A549 (cell line): ENCODE measurements at regions not wholly inside any gene's neighbourhood (a gene's known extent, or its start where the extent isn't known, plus 50 kb on each side); places are given as distances from the start of the nearest gene placed in this dataset.

Source experiments
- CEBPB ChIP-seq, 2 experiments: fragments of >200 bp in 1 of 2; sonication (Bioruptor Twin) in 1 of 2; formaldehyde crosslinking in 1 of 2; IDR thresholded peaks; 2 replicates each; pipeline ENCODE4 v1.6.1; 2012 to 2016
- CTCF ChIP-seq: fragments of >200 bp; sonication (Bioruptor Twin); formaldehyde crosslinking; IDR thresholded peaks from 3 replicates; pipeline ENCODE4 v1.5.1; 2016
- EP300 ChIP-seq, 2 experiments: fragments of >200 bp; sonication (Bioruptor Twin); formaldehyde crosslinking; IDR thresholded peaks; 2 replicates in 1 of 2; 3 replicates in 1 of 2; pipeline ENCODE4 v1.6.1; 2016 to 2017
- KDM1A ChIP-seq: fragments of 200-600 bp; sonication (generic); IDR thresholded peaks from 2 replicates; pipeline ENCODE4 v1.6.1; 2016; ENCODE audit warnings: low read depth, mild to moderate bottlenecking
- NR3C1 ChIP-seq: fragments of >200 bp; sonication (Bioruptor Twin); formaldehyde crosslinking; IDR thresholded peaks from 3 replicates; pipeline ENCODE4 v1.6.1; 2017
- POLR2A ChIP-seq: IDR thresholded peaks from 2 replicates; pipeline ENCODE4 v1.6.1; 2012; ENCODE audit warnings: mild to moderate bottlenecking, low read length
- RAD21 ChIP-seq, 2 experiments: fragments of >200 bp in 1 of 2; sonication (Bioruptor Twin) in 1 of 2; formaldehyde crosslinking in 1 of 2; IDR thresholded peaks in 1 of 2; conservative IDR thresholded peaks in 1 of 2; 2 replicates in 1 of 2; 3 replicates in 1 of 2; pipeline ENCODE4 v1.6.1; 2012 to 2018; ENCODE audit warnings: inconsistent platforms in 1 of 2
- RFX5 ChIP-seq: fragments of 450-650 bp; IDR thresholded peaks from 2 replicates; pipeline ENCODE4 v1.7.1; 2014; ENCODE audit warnings: antibody characterized with exemption, mild to moderate bottlenecking, moderate library complexity
- TP53 ChIP-seq: fragments of 250-450 bp; sonication (Bioruptor Pico); IDR thresholded peaks from 2 replicates; pipeline ENCODE4 v1.5.0; 2021; ENCODE audit warnings: mild to moderate bottlenecking, moderate library complexity
- ZFP36 ChIP-seq: fragments of 450-650 bp; IDR thresholded peaks from 2 replicates; pipeline ENCODE4 v1.6.1; 2014; ENCODE audit warnings: borderline replicate concordance; ENCODE audit not compliant: partially characterized antibody

- TF ChIP-seq TP53 (CRISPR knock-in tag) (no peak), CEBPB (IDR thresholded peaks at IDR 0.05) (no peak), POLR2A (no peak), RAD21 (conservative IDR thresholded peaks at IDR 0.05 in 1 of 2, IDR thresholded peaks at IDR 0.05 in 1 of 2) (no peak), CTCF (no peak), EP300 (IDR thresholded peaks at IDR 0.05) (no peak), RFX5 (no peak), KDM1A (no peak), ZFP36 (no peak), NR3C1 (no peak)
These were observed 101.5 kb downstream of the KCTD15 start for GRCh38 chr19:33898062-33898677.
